ENCODE measurements at regions not wholly inside any gene's neighbourhood (a gene's known extent, or its start where the extent isn't known, plus 50 kb on each side); places are given as distances from the start of the nearest gene placed in this dataset.
"Not testable (repeated sequence)": the region's sequence is repeated elsewhere in the genome, so short reads cannot be mapped to it uniquely, and the experiment has no call there.

DNA sequence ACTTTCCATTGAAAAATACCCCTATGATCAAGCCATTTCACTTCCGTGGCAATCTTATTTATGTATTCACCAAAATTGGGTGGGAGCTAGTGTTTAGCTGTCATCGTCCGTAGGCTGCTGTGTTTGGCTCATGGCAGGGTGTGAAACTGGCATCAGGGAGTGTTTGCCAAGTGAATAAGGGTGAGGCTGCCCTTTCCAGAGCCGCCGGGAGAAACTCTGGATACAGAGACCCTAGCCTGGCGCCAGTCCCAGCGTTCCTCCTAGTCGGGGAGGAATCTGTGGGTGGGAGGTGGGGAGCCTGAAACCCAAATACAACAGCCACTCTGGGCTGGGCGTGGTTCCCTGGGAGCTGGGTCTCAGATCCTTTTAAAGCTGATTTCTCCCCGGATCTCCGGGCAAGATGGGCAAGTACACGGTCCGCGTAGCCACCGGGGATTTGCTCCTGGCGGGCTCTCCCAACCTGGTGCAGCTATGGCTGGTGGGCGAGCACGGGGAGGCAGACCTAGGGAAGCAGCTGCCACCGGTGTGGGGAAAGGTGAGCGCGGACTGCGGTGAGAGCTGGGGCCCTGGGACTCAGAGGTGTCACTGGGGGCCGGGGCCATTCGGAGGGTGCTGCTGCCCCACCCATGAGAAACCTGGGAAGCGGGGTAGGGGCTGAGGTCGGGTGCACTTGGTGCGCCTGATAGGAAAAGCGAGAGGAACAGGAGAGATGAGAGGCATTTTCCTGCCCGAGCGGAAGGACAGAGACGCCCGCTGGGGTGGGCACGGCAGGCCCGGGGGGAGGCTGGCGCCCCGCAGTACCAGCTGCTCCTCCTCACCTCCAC, 62.1 kb upstream of the TEKT1 start:
- DNase-seq: no peak

DNA sequence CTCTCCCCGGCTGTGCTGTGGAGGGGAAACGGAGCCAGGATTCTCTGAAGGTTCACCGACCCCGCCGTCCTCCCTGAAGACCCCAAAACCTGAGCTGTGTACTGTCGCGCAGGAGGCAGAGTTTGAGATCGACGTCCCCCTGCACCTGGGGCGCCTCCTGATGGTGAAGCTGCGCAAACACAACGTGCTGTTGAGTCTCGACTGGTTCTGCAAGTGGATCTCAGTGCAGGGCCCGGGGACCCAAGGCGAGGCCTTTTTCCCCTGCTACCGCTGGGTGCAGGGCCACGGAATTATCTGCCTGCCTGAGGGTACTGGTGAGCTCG, 62.6 kb upstream of the TEKT1 start:
- peak; percentile 26 for DNase-seq

DNA sequence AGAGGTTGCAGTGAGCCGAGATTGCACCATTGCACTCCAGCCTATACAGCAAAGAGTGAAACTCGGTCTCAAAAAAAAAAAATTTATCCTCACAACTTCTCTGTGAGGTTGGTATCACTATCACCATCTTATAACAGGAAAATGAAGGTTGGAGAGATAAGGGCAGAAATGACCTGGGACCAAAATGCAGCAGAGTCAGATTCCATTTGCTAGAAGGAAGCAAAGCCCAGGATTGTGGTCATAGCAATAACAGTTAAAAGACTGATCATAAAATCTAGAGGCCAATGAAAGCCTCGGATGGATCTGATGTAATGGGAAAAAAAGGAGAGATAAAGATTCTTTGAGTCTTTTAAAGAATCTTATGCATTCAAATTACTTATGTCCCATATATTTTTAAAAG, 69.6 kb upstream of the TEKT1 start:
- no peak for DNase-seq

DNA sequence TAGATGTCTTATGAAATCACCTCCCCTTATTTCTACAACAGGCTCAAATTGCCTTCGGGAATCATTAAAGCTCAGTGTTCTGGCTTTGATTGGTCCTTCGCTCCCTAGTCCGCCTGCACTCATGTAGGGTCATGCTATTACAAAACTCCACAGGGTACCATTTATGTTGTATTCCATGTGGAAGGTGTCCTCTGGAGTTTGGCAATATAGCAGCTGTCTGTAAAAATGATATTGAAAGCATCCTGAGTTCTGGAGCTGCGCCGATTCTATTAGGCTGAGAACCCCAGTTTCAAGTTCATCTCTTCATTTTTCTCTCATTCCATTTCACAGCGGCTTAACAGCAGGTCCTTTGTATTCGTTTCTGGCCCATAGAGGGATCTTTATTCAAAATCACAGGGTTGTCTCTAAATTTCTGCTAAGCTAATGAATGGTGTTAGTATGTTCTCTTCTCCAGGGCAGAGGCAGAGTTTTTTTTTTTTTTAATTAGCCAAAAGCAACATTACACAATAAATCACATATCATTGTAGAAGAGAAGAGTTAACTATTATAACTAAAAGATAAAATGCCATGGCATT, 71.9 kb upstream of the TEKT1 start:
- DNase-seq: no peak

DNA sequence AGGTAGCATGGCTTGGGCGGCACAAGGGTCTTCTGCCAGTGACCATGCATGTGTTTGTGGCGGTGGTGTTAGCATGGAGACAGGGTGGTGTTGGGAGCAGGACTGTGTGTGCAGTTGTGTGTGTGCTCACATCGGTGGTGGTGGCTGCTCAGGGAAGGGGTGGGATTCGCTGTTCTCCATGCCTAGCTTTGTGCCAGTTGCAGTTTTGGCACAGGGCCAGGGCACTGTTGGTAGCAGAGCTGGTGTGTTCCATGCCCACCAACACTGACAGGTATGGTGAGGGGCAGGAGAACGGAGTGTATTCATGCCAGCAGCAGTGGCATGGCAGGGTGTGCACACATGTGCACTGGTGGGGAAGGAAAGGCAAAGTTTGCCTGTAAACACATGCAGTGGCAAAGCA, 77.3 kb upstream of the TEKT1 start:
- DNase-seq: no peak

DNA sequence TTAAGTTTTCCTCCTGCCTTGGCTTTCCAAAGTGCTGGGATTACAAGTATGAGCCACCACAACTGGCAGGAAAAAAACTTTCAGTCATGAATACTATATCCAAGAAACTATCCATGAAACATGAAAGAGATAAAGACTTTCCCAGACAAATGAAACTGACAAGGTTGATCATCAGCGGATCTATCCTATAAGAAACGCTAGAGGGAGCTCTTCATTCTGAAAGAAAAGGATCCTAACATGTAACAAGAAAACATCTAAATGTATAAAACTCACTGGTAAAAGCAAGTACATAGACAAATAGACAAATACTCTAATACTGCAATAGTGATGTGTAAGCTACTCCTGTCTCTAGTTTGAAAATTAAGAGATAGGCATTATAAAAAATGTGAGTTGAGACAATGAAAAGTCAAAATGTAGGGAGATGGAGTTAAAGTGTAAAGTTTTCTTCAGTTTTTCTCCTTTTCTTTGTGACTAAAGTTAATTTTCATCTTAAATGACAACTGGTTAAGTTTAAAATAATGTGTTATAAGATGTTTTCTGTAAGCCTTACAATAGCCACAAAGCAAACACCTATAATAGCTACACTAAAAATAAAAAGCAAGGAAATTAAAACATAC, 79.6 kb upstream of the TEKT1 start:
- DNase-seq: no peak

DNA sequence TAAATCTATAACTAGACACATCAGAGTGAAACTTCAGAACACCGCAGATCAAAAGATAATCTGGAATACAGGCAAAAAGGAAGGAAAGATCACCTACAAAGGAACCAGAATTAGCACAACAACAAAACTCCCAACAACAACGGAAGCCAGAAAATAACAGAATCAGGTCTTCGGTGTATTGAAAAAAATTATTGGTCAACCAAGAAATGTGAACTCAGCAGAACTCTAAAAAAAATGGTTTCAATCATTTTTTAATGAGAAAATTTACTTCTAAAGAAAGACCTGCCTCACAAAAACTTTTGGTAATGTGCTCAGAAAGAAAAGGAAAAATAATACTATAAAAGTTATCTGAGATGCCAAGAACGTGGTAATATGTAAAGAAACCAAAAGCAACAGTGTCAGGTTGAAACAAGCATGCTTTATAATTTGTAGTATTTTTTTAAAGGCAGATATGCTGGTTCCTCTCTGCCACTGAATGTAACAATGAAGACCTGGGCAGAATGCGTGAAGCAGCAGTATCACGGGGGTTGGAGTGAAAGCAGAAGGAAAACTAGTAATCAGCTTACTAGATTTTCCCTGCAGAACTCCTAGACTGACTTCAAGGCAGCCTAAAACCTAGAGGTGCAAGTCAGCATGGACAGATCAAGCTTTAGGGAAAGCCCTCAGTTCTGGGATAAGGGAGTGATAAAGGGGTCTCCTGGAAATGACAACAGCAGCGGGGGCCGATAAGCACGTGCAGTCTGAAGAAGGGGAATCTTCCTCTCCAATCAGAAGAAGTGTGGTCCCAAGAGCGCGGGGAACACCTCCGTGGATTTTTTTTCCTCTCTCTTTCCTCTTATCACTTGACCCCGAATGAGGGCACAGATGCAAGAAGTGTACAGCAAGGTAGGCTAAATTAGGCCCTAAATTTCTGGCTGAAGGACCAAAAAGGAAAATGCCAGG, 80.9 kb upstream of the TEKT1 start:
- no peak for DNase-seq

DNA sequence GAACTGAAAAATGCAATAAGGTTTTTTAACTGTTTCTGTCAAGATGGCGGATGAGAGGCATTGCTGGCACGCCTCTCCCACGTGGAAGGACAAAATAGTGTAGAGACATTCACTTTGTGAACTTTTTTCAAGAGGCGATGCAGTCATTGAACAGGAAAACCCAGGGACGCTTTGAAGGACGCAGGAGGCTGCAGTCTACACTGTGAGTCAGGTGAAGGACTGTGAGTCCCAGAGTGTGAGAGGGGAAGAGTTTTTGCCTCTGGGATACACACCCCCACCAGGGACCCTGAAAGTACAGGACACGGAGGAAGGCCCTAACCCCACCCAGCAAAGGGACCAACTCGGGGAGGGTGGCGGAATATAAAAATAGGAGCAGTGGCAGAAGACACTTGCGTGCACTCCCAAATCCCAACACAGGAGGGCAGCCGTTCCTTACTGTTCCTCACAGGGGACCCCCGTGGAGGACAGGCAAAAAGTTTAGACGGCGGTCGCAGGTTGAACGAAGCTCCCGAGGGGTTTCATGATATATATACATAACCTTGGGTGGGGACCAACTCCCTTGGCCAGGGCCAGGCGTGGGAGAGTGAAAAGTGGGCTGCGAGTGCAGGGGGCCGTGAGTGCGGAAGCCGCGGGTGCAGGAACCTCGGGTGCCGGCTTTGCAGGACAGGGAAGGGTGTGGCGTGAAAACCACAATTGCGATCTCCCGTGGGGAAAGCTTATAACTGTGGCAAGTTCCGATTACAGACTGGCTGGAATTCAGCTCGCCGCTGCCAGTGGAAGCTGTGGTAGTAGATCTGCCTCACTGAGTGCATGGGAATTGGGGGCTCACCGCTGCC, 82.0 kb upstream of the ALOX12 start:
- DNase-seq: peak; percentile 84

DNA sequence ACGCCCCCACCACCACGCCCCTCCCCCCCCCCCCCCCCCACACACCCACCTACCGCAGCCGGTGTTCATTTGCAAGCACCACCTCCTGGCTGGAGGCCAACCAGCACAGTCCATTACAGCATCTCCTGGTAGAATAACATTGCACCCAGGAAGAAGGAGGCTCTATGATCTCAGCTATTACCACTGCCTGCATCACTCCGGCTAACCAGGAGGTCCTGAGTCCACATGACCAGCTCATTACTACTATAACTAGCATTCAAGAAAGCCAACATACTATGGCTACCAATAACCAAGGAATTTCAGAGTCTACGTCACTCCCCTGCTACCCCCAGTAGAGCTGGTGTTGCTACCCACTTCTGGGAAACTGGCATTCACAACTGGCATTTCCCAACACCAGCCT, 81.1 kb upstream of the ALOX12 start:
- DNase-seq: no peak

DNA sequence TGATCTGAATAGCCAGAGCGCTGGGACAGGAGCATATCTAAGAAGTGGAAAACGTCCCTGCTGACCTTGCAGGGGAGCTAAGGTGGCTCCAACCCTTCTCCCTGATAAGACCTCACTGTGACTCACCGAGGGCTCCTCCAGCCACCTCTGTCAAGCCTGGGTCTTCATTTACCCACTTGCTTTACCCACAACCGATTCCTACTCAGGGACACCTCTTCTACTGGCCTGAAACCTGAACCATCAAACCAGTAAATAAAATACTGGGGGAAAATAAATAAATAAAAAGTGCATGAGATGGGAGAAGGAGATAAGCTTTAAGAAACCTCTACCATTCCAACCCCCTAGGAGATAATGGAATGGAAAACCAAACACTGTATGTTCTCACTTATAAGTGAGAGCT, 80.2 kb upstream of the ALOX12 start:
- DNase-seq: no peak

DNA sequence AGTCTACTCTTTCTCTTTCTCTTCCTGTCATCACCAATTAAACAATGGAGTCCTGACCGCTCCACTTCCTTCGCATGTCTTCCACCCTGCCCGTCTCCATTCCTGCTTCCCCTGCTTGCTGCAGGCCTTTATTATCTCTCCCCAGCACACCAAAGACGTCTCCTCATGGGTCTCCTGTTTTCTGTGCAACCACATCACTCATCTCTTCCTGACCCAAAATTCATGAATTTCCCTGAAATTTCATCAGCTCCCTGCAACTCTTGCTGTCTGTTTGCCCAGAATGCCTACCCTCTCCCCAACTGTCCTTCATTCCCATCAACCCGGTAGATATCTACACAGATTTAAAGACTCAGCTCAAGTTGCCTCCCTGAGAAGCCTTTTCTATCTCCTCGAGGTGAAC, 76.7 kb upstream of the ALOX12 start:
- no peak for DNase-seq

DNA sequence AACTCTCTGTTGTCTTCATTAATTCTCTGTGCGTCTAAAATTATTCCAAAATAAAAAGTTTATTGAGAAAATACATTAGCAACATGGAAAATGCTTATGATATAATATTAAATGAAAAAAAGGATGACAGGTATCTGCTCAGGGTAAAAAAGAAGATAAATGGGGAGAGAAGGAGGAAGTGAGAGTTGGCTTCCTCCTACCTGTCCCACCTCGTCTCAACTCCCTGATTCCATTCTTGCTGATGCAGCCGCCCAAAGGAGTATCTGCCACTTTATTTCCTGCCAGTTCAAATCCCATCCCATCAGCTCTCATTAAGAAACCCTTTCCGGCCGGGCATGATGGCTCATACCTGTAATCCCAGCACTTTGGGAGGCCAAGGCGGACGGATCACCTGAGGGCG, 72.5 kb upstream of the ALOX12 start:
- no peak for DNase-seq

DNA sequence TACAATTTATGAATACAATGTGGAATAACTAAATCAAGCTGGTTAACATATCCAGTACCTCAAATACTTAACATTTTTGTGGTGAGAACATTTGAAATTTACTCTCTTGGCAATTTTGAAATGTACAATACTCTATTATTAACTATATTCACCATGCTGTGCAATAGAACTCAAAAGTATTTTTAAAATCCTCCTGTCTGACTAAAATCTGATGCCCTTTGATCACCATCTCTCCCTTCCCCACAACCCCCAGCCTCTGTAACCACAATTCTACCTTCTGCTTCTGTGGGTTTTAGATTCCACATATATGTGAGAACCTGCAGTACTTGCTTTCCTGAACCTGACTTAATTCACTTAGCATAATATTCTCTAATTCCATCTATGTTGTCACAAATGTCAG, 71.6 kb upstream of the ALOX12 start:
- no peak for DNase-seq

DNA sequence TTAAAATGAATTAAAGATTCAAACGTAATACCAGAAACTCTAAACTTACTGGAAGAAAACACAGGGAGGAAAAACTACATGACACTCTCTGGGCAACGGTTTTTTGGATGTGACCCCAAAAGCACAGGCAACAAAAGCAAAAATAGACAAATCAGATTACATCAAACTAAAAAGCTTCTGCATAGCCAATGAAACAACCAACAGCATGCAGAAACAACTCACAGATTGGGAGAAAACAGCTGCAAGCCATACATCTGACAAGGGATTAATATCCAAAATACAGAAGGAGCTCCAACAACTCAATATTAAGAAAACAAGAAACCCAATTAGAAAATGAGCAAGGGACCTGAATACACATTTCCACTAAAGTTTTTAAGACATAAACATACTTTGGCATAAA, 69.2 kb upstream of the ALOX12 start:
- no peak for DNase-seq

DNA sequence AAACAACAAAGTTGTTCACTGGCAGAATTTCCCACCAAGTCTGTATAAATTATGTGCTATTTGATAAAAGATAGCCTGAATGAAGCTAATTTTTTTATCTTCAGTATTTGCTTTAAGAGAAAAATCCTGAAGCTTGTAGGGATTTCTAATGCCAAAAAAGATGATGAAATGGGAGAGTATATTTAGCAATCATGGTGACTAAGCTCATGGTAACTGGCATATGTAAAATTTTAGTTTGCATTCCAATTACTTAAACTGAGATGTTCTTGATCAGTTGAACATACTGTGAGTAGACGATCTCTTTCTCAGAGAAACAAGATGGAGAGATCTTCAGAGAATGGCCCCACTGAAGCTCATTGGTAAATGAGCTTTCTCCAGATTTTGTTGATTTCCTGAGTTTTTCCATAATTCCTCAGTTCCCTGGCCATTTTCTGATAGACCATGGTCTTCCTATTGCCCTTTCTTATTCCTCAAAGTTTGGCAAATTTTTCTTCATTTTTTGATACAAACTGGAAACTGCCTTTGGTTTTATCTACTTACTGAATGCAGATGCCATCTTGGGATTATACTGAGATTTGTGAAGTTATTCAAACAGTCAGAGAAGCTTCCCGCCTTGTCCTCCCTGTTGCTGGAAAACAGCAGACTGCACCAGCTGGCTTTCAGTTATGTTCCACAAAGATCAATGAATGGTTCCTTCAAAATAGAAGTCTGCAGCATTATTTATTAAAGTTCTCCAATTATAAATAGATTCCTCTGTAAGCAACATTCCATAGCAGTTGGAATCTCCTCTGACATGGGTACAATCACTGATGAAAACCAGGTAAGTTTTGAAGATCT, 68.3 kb upstream of the ALOX12 start:
- DNase-seq: no peak

DNA sequence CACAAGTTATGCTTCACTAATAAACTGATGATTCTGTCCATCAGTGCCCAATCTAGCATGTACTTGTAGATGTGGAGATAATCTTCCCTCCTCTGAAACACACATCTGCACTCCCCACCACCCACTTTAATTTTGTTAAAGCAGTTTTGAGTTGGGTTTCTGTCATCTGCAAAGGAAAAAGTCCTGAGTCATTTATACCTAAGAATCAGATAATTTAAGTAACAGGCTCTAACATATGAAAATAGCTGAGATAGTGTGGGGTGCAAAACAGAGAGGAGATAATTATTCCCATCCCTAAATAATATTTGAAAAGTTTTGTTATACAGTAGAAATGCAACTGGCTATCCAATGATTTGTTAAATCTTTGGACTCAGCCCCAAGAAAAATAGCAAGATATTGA, 67.7 kb upstream of the ALOX12 start:
- no peak for DNase-seq

DNA sequence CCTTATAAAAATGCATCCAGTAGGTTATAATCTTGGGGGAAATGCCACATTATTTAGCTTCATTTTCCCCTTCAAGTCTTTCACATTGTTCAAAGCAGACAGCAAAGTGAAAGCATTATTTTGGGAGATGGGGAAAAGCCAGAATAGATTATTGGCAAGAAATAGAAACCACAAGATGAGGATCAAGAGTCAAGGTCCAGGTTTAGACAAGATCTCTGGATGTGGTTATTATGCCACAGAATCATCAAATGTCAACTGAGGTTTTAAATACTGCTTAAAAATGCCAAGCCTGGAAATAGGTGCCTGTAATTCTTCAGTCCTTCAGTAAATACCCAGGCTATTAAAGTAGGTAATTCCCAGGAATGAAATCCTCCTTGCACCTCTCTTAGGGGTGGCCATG, 65.1 kb upstream of the ALOX12 start:
- DNase-seq: no peak

DNA sequence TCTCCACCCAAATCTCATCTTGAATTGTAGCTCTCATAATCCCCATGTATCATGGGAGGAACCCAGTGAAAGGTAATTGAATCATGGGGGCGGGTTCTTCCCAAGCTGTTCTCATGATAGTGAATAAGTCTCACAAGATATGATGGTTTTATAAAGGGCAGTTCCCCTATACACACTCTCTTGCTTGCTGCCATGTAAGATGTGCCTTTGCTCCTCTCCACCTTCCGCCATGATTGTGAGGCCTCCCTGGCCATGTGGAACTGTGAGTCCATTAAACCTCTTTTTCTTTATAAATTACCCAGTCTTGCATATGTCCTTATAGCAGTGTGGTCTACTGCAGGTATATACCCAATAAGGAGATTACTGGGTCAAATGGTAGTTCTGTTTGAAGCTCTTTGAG, 61.3 kb upstream of the ALOX12 start:
- not testable (repeated sequence) for DNase-seq

DNA sequence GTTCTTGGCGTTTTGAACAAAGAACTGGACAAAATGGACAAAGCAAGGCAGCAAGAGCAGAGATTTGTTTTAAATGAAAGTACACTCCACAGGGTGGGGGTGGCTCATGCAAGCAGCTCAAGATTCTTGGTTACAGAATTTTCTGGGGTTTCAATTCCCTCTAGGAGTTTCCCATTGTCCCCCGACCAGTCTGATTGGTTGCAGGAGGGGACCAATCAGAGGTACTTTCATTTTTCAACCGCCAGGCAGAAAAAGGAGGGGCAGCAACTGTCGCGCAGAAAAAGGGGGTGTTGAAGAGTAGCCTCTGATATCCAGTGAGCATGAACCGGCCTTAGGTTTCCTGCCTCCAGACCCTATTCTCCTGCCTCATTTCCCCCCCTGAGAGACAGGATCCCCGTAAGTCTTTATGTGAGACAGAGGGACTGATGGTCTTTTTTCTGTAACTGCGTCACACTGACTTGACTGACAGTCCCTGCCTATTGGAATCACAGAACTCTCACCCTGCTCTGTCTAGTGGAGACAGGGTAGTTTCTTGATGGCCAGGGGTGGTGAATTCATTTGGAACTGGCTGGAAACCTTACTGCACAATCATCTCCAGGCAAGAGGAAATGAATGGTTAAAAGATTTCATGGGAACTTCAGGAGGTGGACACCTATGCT, 59.4 kb upstream of the ALOX12 start:
- DNase-seq: no peak

DNA sequence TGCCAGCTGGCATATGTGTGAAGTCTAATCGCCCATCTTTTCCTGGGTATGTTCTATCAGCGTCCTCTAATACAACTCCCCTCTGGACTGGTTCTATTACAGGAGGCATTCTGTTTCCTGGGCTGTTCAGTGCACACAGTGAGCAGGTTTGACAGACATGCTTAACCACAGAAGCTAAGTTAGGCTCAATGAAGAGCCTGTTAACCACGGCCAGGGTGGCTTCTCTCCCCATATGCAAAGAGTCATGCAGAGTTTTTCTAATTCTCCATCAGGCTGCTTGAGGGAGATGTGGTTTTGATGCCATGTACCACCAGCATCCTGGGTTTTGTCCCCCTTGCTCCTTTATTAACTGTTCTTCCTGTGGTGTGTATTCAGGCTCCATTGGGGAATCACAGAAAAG, 57.2 kb upstream of the ALOX12 start:
- no peak for DNase-seq

DNA sequence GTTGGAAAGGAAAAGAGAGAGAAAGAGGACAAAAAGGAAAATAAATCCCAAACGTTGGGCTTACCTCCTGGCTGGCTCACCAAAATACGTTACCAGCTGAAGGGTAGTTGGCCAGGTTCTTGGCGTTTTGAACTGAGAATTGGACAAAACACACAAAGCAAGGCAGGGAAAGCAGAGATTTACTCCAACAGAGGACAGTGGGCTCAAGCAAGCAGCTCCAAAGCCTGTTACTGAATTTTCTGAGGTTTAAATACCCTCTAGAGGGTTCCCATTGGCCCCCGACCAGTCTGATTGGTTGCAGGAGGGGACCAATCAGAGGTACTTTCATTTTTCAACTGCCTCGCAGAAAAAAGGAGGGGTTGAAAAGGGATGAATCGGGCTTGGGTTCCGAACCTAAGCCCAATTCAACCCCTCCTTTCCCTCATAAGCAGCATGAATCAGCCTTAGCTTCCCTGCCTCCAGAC, 55.6 kb upstream of the ALOX12 start:
- no peak for DNase-seq
